ENCODE measurements at regions not wholly inside any gene's neighbourhood (a gene's known extent, or its start where the extent isn't known, plus 50 kb on each side); places are given as distances from the start of the nearest gene placed in this dataset.

- TF ChIP-seq CTCF (conservative IDR thresholded peaks at IDR 0.05) (no peak), ZFX (IDR thresholded peaks at IDR 0.05) (no peak)
These were observed 524.7 kb upstream of the HTR2A start for GRCh38 chr13:47421525-47421924.

All from C4-2B (cell line).